Parathyroid adenoma (tissue), 2 donors: ENCODE measurements at regions not wholly inside any gene's neighbourhood (a gene's known extent, or its start where the extent isn't known, plus 50 kb on each side); places are given as distances from the start of the nearest gene placed in this dataset.

Experiments used
- H2AFZ ChIP-seq: fragments of 300-600 bp; sonication (generic); one replicate; pipeline ENCODE4 v1.7.0; 2017; ENCODE audit warnings: antibody characterized with exemption, mild to moderate bottlenecking
- H3K27ac ChIP-seq: fragments of 300-600 bp; sonication (generic); one replicate; pipeline ENCODE4 v1.7.0; 2017
- H3K27me3 ChIP-seq: fragments of 300-600 bp; sonication (generic); one replicate; pipeline ENCODE4 v1.7.0; 2017; ENCODE audit warnings: low read length; ENCODE audit not compliant: control insufficient read depth, insufficient read depth
- H3K36me3 ChIP-seq: fragments of 300-600 bp; sonication (generic); one replicate; pipeline ENCODE4 v1.7.0; 2017; ENCODE audit warnings: low read length; ENCODE audit not compliant: control insufficient read depth, insufficient read depth
- H3K4me1 ChIP-seq: fragments of 300-600 bp; sonication (generic); one replicate; pipeline ENCODE4 v1.7.0; 2017; ENCODE audit warnings: control low read depth
- H3K4me2 ChIP-seq: fragments of 300-600 bp; sonication (generic); one replicate; pipeline ENCODE4 v1.7.0; 2017; ENCODE audit warnings: low read length
- H3K4me3 ChIP-seq: fragments of 300-600 bp; sonication (generic); one replicate; pipeline ENCODE4 v1.7.0; 2017; ENCODE audit warnings: low read depth, low read length
- H3K79me2 ChIP-seq: fragments of 300-600 bp; sonication (generic); one replicate; pipeline ENCODE4 v1.7.0; 2017; ENCODE audit warnings: control low read depth
- H3K9ac ChIP-seq: fragments of 300-600 bp; sonication (generic); one replicate; pipeline ENCODE4 v1.7.0; 2017; ENCODE audit warnings: mild to moderate bottlenecking
- H3K9me3 ChIP-seq: fragments of 300-600 bp; sonication (generic); one replicate; pipeline ENCODE4 v1.7.0; 2017; ENCODE audit warnings: low read length; ENCODE audit not compliant: control insufficient read depth
- CTCF ChIP-seq: fragments of 300-600 bp; sonication (generic); IDR thresholded peaks from one replicate; pipeline ENCODE4 v1.7.0; 2017; ENCODE audit warnings: antibody characterized with exemption, mild to moderate bottlenecking
- donor health status: primary hyperparathyroidism.

- H3K4me2 ChIP-seq = no peak overlapping the region
- H3K9ac ChIP-seq = no peak overlapping the region
- no peak overlapping the region for H2AFZ ChIP-seq
- H3K4me3 ChIP-seq = no peak overlapping the region
- H3K4me1 ChIP-seq = no peaks in the 10 kb centered on the region
- no peaks in the 10 kb centered on the region for H3K79me2 ChIP-seq
- no peaks in the 10 kb centered on the region for H3K9me3 ChIP-seq
- H3K27ac ChIP-seq = no peak overlapping the region
- TF ChIP-seq CTCF = no peak
- no peaks in the 10 kb centered on the region for H3K36me3 ChIP-seq
- no peaks in the 10 kb centered on the region for H3K27me3 ChIP-seq
These were observed 74.3 kb downstream of the ANKRD7 start for GRCh38 chr7:118298771-118299170.

DNA sequence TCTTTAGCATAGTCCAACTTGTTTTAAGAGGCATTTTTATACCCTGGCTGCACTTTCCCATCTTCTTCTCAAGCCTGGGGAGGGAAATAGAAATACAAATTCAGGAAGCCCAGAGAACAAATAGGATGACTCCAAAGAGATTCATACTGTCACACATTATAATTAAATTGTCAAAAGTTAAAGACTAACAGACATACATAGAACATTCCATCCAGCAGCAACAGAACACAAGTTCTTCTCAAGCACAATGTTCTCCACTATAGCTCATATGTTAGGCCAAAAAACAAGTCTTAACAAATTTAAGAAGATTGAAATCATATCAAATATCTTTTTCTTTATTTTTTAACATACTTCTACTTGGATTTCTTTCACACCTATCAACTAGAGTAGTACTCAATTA is 75.7 kb downstream of the ANKRD7 start:
- H3K4me3 ChIP-seq = no peak overlapping the region
- no peak overlapping the region for H3K9ac ChIP-seq
- no peaks in the 10 kb centered on the region for H3K27me3 ChIP-seq
- no peak for TF ChIP-seq CTCF
- H3K4me1 ChIP-seq = no peaks in the 10 kb centered on the region
- H3K27ac ChIP-seq = no peak overlapping the region
- H3K36me3 ChIP-seq = no peaks in the 10 kb centered on the region
- no peaks in the 10 kb centered on the region for H3K9me3 ChIP-seq
- no peak overlapping the region for H2AFZ ChIP-seq
- no peak overlapping the region for H3K4me2 ChIP-seq
- H3K79me2 ChIP-seq = no peaks in the 10 kb centered on the region

DNA sequence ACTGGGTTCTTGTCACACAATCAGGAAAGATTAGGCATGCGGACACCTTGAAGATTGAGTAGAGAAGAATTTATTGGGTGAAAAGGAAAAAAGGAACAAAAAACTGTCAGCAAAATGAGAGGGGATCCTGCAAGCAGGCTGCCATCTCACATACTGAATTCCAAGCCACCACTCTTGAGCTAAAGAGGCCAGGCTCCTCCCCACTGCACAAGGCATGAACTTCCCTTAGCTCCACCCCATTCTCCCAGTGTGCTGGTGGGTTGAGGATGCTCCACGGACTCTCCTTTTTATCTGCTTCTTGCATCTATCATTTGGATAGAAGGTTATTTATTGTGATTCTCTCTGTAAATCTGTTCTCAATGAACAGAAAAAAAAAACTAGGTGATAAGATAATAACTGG is 79.6 kb downstream of the ANKRD7 start:
- no peak overlapping the region for H3K9ac ChIP-seq
- H3K4me1 ChIP-seq = no peaks in the 10 kb centered on the region
- H3K36me3 ChIP-seq = no peaks in the 10 kb centered on the region
- H2AFZ ChIP-seq = no peak overlapping the region
- no peaks in the 10 kb centered on the region for H3K79me2 ChIP-seq
- no peaks in the 10 kb centered on the region for H3K9me3 ChIP-seq
- no peaks in the 10 kb centered on the region for H3K27me3 ChIP-seq
- no peak overlapping the region for H3K4me3 ChIP-seq
- H3K4me2 ChIP-seq = no peak overlapping the region
- no peak for TF ChIP-seq CTCF
- H3K27ac ChIP-seq = no peak overlapping the region

GRCh38 chr7:118305671-118306070 is 81.2 kb downstream of the ANKRD7 start:
- Histone ChIP-seq H3K9ac (no peak overlapping the region), H3K4me3 (no peak overlapping the region), H3K9me3 (no peaks in the 10 kb centered on the region), H3K79me2 (no peaks in the 10 kb centered on the region), H3K4me1 (no peaks in the 10 kb centered on the region), H3K27me3 (no peaks in the 10 kb centered on the region), H3K36me3 (no peaks in the 10 kb centered on the region), H3K4me2 (no peak overlapping the region), H2AFZ (no peak overlapping the region), H3K27ac (no peak overlapping the region)
- no peak for TF ChIP-seq CTCF

- H3K36me3 ChIP-seq = no peaks in the 10 kb centered on the region
- no peak overlapping the region for H3K4me3 ChIP-seq
- no peak for TF ChIP-seq CTCF
- no peak overlapping the region for H2AFZ ChIP-seq
- H3K9me3 ChIP-seq = no peaks in the 10 kb centered on the region
- no peak overlapping the region for H3K9ac ChIP-seq
- H3K4me1 ChIP-seq = no peaks in the 10 kb centered on the region
- H3K79me2 ChIP-seq = no peaks in the 10 kb centered on the region
- H3K27me3 ChIP-seq = no peaks in the 10 kb centered on the region
- no peak overlapping the region for H3K4me2 ChIP-seq
- no peak overlapping the region for H3K27ac ChIP-seq
These were observed 82.3 kb downstream of the ANKRD7 start for GRCh38 chr7:118306771-118307170.
